GM12878 (cell line): ENCODE measurements at regions not wholly inside any gene's neighbourhood (a gene's known extent, or its start where the extent isn't known, plus 50 kb on each side); places are given as distances from the start of the nearest gene placed in this dataset.

Experiments
- ATAC-seq: fragments of 200-7000 bp; cut with Tn5 transposase; 3 replicates; pipeline ENCODE4 v1.9.1; 2020; ENCODE audit warnings: mild to moderate bottlenecking, moderate library complexity
- BruUV-seq: library from RNA; stranded (reverse); fragments of 400-500 nt; replicated peaks from 2 replicates; lab custom pipeline; 2021; lab: Mats Ljungman, UMichigan
- CTCF ChIA-PET: fragments of 300-600 bp; sonication (Branson Sonifier 250); formaldehyde crosslinking; extraction: SDS; loops from one replicate; lab custom pipeline; 2021; ENCODE audit warnings: inconsistent platforms; lab: Yijun Ruan, JAX
- POLR2A ChIA-PET: fragments of 350-600 bp; formaldehyde crosslinking; extraction: SDS; loops from one replicate; lab custom pipeline; 2021; ENCODE audit warnings: inconsistent platforms; lab: Charles Lee
- RAD21 ChIA-PET: fragments of 300-600 bp; sonication (Branson Sonifier 250); formaldehyde crosslinking; loops from one replicate; lab custom pipeline; 2023; ENCODE audit warnings: antibody characterized with exemption; ENCODE audit not compliant: unreplicated experiment; lab: Charles Lee
- SMC1A ChIA-PET: fragments of 300-600 bp; sonication (Branson Sonifier 250); formaldehyde crosslinking; loops from one replicate; lab custom pipeline; 2023; ENCODE audit not compliant: unreplicated experiment, uncharacterized antibody; lab: Charles Lee
- DNase-seq: peaks from one replicate; pipeline ENCODE4 v3.0.0-alpha.2; 2011; ENCODE audit warnings: low read depth, low spot score
- FAIRE-seq: peaks from 3 replicates; lab custom pipeline; 2011; peaks lifted over from hg19 to GRCh38; lab: Jason Lieb, UNC
- H2AFZ ChIP-seq: 2 replicates; pipeline ENCODE4 v1.6.0; 2011; ENCODE audit warnings: low read depth, low read length, control low read depth; ENCODE audit not compliant: control insufficient read depth
- H3K27ac ChIP-seq: 2 replicates; pipeline ENCODE4 v1.5.1; 2011; ENCODE audit warnings: control low read depth; ENCODE audit not compliant: control insufficient read depth, insufficient read depth
- H3K27me3 ChIP-seq, 2 experiments: replicated peaks in 1 of 2; 2 replicates each; pipeline versions ENCODE4 v1.6.0 to v1.6.1; 2011; ENCODE audit warnings: low read length in 1 of 2; ENCODE audit not compliant: control insufficient read depth in 2 of 2, insufficient read depth in 2 of 2
- H3K36me3 ChIP-seq, 2 experiments: 2 replicates each; pipeline ENCODE4 v1.5.1; 2011; ENCODE audit warnings: low read length in 1 of 2; ENCODE audit not compliant: control insufficient read depth in 2 of 2, insufficient read depth in 2 of 2
- H3K4me1 ChIP-seq: 2 replicates; pipeline ENCODE4 v1.6.1; 2011; ENCODE audit warnings: mild to moderate bottlenecking, low read length, moderate library complexity, mixed read lengths; ENCODE audit not compliant: control insufficient read depth, insufficient read depth
- H3K4me2 ChIP-seq: 2 replicates; pipeline ENCODE4 v1.6.0; 2011; ENCODE audit warnings: control low read depth; ENCODE audit not compliant: control insufficient read depth, insufficient read depth
- H3K4me3 ChIP-seq: fragments of 200-600 bp; sonication (generic); 2 replicates; pipeline ENCODE4 v1.5.1; 2016
- H3K79me2 ChIP-seq: 2 replicates; pipeline ENCODE4 v1.6.0; 2011; ENCODE audit warnings: low read length; ENCODE audit not compliant: control insufficient read depth, insufficient read depth
- H3K9ac ChIP-seq: 2 replicates; pipeline ENCODE4 v1.8.0; 2011; ENCODE audit warnings: low read length, control low read depth, mixed read lengths; ENCODE audit not compliant: control insufficient read depth, insufficient read depth
- H3K9me3 ChIP-seq: replicated peaks from 3 replicates; pipeline ENCODE4 v1.5.1; 2011; ENCODE audit warnings: mild to moderate bottlenecking, low read length; ENCODE audit not compliant: control insufficient read depth, insufficient read depth
- H4K20me1 ChIP-seq: 2 replicates; pipeline ENCODE4 v1.6.0; 2011; ENCODE audit not compliant: control insufficient read depth, insufficient read depth
- ATF2 ChIP-seq: IDR thresholded peaks from 2 replicates; pipeline ENCODE4 v1.6.1; 2012; ENCODE audit warnings: low read length, inconsistent platforms
- CUX1 ChIP-seq: IDR thresholded peaks from 2 replicates; pipeline ENCODE4 v1.6.1; 2012; ENCODE audit warnings: improper control_type of control experiment, low read depth, low read length; ENCODE audit not compliant: insufficient replicate concordance
- EGR1 ChIP-seq, 2 experiments: IDR thresholded peaks; 1 replicate in 1 of 2; 2 replicates in 1 of 2; pipeline ENCODE4 v1.6.1; 2011 to 2012; ENCODE audit warnings: low read depth in 2 of 2, low read length in 2 of 2, borderline replicate concordance in 1 of 2, mild to moderate bottlenecking in 1 of 2, moderate library complexity in 1 of 2
- KAT2A ChIP-seq: conservative IDR thresholded peaks from 2 replicates; pipeline ENCODE4 v1.6.1; 2011; ENCODE audit warnings: low read depth, low read length; ENCODE audit not compliant: control insufficient read depth
- MTA3 ChIP-seq: IDR thresholded peaks from 2 replicates; pipeline ENCODE4 v1.6.1; 2012; ENCODE audit warnings: low read length, inconsistent platforms, borderline replicate concordance
- MXI1 ChIP-seq: fragments of 150-350 bp; IDR thresholded peaks from 2 replicates; pipeline ENCODE4 v1.6.1; 2011; ENCODE audit warnings: low read depth, mild to moderate bottlenecking, inconsistent platforms, low read length, improper control_type of control experiment
- NR2C2 ChIP-seq: IDR thresholded peaks from 2 replicates; pipeline ENCODE4 v1.6.1; 2011; ENCODE audit warnings: borderline replicate concordance, low read depth; ENCODE audit not compliant: control insufficient read depth, insufficient read length
- WGBS: methylation state at CpG from one replicate; pipeline ENCODE4 v1.1.6; 2016; ENCODE audit warnings: low lambda C conversion rate; ENCODE audit not compliant: insufficient replicate concordance, insufficient coverage; ENCODE audit errors: missing lambda C conversion rate; 5-methylcytosine and 5-hydroxymethylcytosine counted together
- in situ Hi-C: fragments of 300-500 bp; cut with MboI; formaldehyde crosslinking; loops from 9 replicates; pipeline ENCODE4 v1.14.3; 2018; ENCODE audit warnings: mixed read lengths
- intact Hi-C: fragments of 100-400 bp; cut with micrococcal nuclease; formaldehyde crosslinking; loops from one replicate; pipeline ENCODE4 v1.14.2; 2022; ENCODE audit not compliant: unreplicated experiment

- TF ChIP-seq CUX1: no peak
- TF ChIP-seq NR2C2: no peak
- TF ChIP-seq, all 136 proteins: peak for 0
These were observed 1296.8 kb upstream of the CDH6 start (continued) for GRCh38 chr5:29896646-29897045.

- intact Hi-C loops: no loop called here
- no peak overlapping the region for H3K27ac ChIP-seq
- ATAC-seq (no peak), DNase-seq (no peak)
- no peaks in the 10 kb centered on the region for H3K9me3 ChIP-seq
- no peaks in the 10 kb centered on the region for H3K79me2 ChIP-seq
- H3K27me3 ChIP-seq: no peaks in the 10 kb centered on the region
- no peaks in the 10 kb centered on the region for H4K20me1 ChIP-seq
- CTCF ChIA-PET: no interaction called here
- RAD21 ChIA-PET: no interaction called here
- H3K4me2 ChIP-seq: no peak overlapping the region
- H3K36me3 ChIP-seq: no peaks in the 10 kb centered on the region
- TF ChIP-seq ATF2 (no peak), KAT2A (no peak), EGR1 (IDR thresholded peaks at IDR 0.05; ENCODE audit: borderline replicate concordance in 1 of 2, low read depth in 2 of 2, low read length in 2 of 2) (no peak), MXI1 (no peak), MTA3 (no peak)
- TF ChIP-seq, all 136 proteins: peak for 0
- H3K4me1 ChIP-seq: no peaks in the 10 kb centered on the region
- no peak overlapping the region for H3K9ac ChIP-seq
- ChIA-PET POLR2A (no interaction called here), SMC1A (no interaction called here)
- H2AFZ ChIP-seq: no peak overlapping the region
- no peak for FAIRE-seq
- 0% methylated on average over 2 of the region's 2 CpGs for WGBS
- no peak overlapping the region for H3K4me3 ChIP-seq
- BruUV-seq: no TSS peak
- in situ Hi-C loops: no loop called here
These were observed 1298.8 kb upstream of the CDH6 start for GRCh38 chr5:29894668-29895067.
